GM12878 (cell line): ENCODE measurements at regions not wholly inside any gene's neighbourhood (a gene's known extent, or its start where the extent isn't known, plus 50 kb on each side); places are given as distances from the start of the nearest gene placed in this dataset.

Experiments
- ATAC-seq: fragments of 200-7000 bp; cut with Tn5 transposase; 3 replicates; pipeline ENCODE4 v1.9.1; 2020; ENCODE audit warnings: mild to moderate bottlenecking, moderate library complexity
- BruUV-seq: library from RNA; stranded (reverse); fragments of 400-500 nt; replicated peaks from 2 replicates; lab custom pipeline; 2021; lab: Mats Ljungman, UMichigan
- CTCF ChIA-PET: fragments of 300-600 bp; sonication (Branson Sonifier 250); formaldehyde crosslinking; extraction: SDS; loops from one replicate; lab custom pipeline; 2021; ENCODE audit warnings: inconsistent platforms; lab: Yijun Ruan, JAX
- POLR2A ChIA-PET: fragments of 350-600 bp; formaldehyde crosslinking; extraction: SDS; loops from one replicate; lab custom pipeline; 2021; ENCODE audit warnings: inconsistent platforms; lab: Charles Lee
- RAD21 ChIA-PET: fragments of 300-600 bp; sonication (Branson Sonifier 250); formaldehyde crosslinking; loops from one replicate; lab custom pipeline; 2023; ENCODE audit warnings: antibody characterized with exemption; ENCODE audit not compliant: unreplicated experiment; lab: Charles Lee
- SMC1A ChIA-PET: fragments of 300-600 bp; sonication (Branson Sonifier 250); formaldehyde crosslinking; loops from one replicate; lab custom pipeline; 2023; ENCODE audit not compliant: unreplicated experiment, uncharacterized antibody; lab: Charles Lee
- DNase-seq: peaks from one replicate; pipeline ENCODE4 v3.0.0-alpha.2; 2011; ENCODE audit warnings: low read depth, low spot score
- FAIRE-seq: peaks from 3 replicates; lab custom pipeline; 2011; peaks lifted over from hg19 to GRCh38; lab: Jason Lieb, UNC
- H2AFZ ChIP-seq: 2 replicates; pipeline ENCODE4 v1.6.0; 2011; ENCODE audit warnings: low read depth, low read length, control low read depth; ENCODE audit not compliant: control insufficient read depth
- H3K27ac ChIP-seq: 2 replicates; pipeline ENCODE4 v1.5.1; 2011; ENCODE audit warnings: control low read depth; ENCODE audit not compliant: control insufficient read depth, insufficient read depth
- H3K27me3 ChIP-seq, 2 experiments: replicated peaks in 1 of 2; 2 replicates each; pipeline versions ENCODE4 v1.6.0 to v1.6.1; 2011; ENCODE audit warnings: low read length in 1 of 2; ENCODE audit not compliant: control insufficient read depth in 2 of 2, insufficient read depth in 2 of 2
- H3K36me3 ChIP-seq, 2 experiments: 2 replicates each; pipeline ENCODE4 v1.5.1; 2011; ENCODE audit warnings: low read length in 1 of 2; ENCODE audit not compliant: control insufficient read depth in 2 of 2, insufficient read depth in 2 of 2
- H3K4me1 ChIP-seq: 2 replicates; pipeline ENCODE4 v1.6.1; 2011; ENCODE audit warnings: mild to moderate bottlenecking, low read length, moderate library complexity, mixed read lengths; ENCODE audit not compliant: control insufficient read depth, insufficient read depth
- H3K4me2 ChIP-seq: 2 replicates; pipeline ENCODE4 v1.6.0; 2011; ENCODE audit warnings: control low read depth; ENCODE audit not compliant: control insufficient read depth, insufficient read depth
- H3K4me3 ChIP-seq: fragments of 200-600 bp; sonication (generic); 2 replicates; pipeline ENCODE4 v1.5.1; 2016
- H3K79me2 ChIP-seq: 2 replicates; pipeline ENCODE4 v1.6.0; 2011; ENCODE audit warnings: low read length; ENCODE audit not compliant: control insufficient read depth, insufficient read depth
- H3K9ac ChIP-seq: 2 replicates; pipeline ENCODE4 v1.8.0; 2011; ENCODE audit warnings: low read length, control low read depth, mixed read lengths; ENCODE audit not compliant: control insufficient read depth, insufficient read depth
- H3K9me3 ChIP-seq: replicated peaks from 3 replicates; pipeline ENCODE4 v1.5.1; 2011; ENCODE audit warnings: mild to moderate bottlenecking, low read length; ENCODE audit not compliant: control insufficient read depth, insufficient read depth
- H4K20me1 ChIP-seq: 2 replicates; pipeline ENCODE4 v1.6.0; 2011; ENCODE audit not compliant: control insufficient read depth, insufficient read depth
- HDAC6 ChIP-seq: fragments of 200-600 bp; sonication (generic); IDR thresholded peaks from one replicate; pipeline ENCODE4 v1.8.0; 2017; ENCODE audit warnings: antibody characterized with exemption; ENCODE audit not compliant: unreplicated experiment
- IKZF2 ChIP-seq, 2 experiments: fragments of 450-650 bp; IDR thresholded peaks; 2 replicates each; pipeline ENCODE4 v1.6.1; 2017; ENCODE audit warnings: mild to moderate bottlenecking in 2 of 2, moderate library complexity in 2 of 2
- RELA ChIP-seq: fragments of 450-650 bp; IDR thresholded peaks from 2 replicates; pipeline ENCODE4 v1.8.0; 2014; ENCODE audit warnings: borderline replicate concordance; ENCODE audit not compliant: partially characterized antibody
- SMARCA5 ChIP-seq: fragments of 450-650 bp; IDR thresholded peaks from 2 replicates; pipeline ENCODE4 v1.6.1; 2017; ENCODE audit warnings: mild to moderate bottlenecking
- TARDBP ChIP-seq: IDR thresholded peaks from 2 replicates; pipeline ENCODE4 v1.6.1; 2016; ENCODE audit warnings: borderline replicate concordance
- WGBS: methylation state at CpG from one replicate; pipeline ENCODE4 v1.1.6; 2016; ENCODE audit warnings: low lambda C conversion rate; ENCODE audit not compliant: insufficient replicate concordance, insufficient coverage; ENCODE audit errors: missing lambda C conversion rate; 5-methylcytosine and 5-hydroxymethylcytosine counted together
- in situ Hi-C: fragments of 300-500 bp; cut with MboI; formaldehyde crosslinking; loops from 9 replicates; pipeline ENCODE4 v1.14.3; 2018; ENCODE audit warnings: mixed read lengths
- intact Hi-C: fragments of 100-400 bp; cut with micrococcal nuclease; formaldehyde crosslinking; loops from one replicate; pipeline ENCODE4 v1.14.2; 2022; ENCODE audit not compliant: unreplicated experiment

DNA sequence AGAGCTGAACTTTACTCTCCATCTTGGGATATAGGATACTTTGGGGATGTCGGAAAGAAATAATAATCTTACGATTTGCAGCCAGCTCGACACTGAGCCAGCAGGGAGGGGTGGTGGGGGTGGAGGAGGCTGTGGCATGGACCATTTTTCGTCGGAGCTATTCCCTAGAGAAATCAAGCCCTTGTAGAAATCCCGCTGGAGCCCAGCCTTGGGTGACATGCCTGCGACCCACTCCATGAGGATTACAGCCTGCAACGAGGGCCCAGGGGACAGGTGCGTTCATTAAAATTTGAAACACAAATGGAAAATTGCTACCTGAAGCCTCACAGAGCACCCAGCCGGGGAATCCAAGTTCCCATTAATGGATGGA is 82.8 kb upstream of the GSE1 start:
- no peaks in the 10 kb centered on the region for H3K9me3 ChIP-seq
- H4K20me1 ChIP-seq, result no peaks in the 10 kb centered on the region; the same call in 1 of the 2 replicates
- in situ Hi-C loops (no loop called here), intact Hi-C loops (no loop called here)
- H3K36me3 ChIP-seq, result no peaks in the 10 kb centered on the region
- H3K27ac ChIP-seq, result no peak overlapping the region
- FAIRE-seq, result no peak
- ChIA-PET POLR2A (no interaction called here), CTCF (interaction anchor here (0.9 to 3.8 kb wide), 9 partner anchors 9 to 86 kb away, joined by 3 to 29 read pairs (median 5); no protein-coding TSS in a partner anchor), RAD21 (interaction anchor here (0.7 to 1.4 kb wide), 3 partner anchors 30 to 86 kb away, joined by 4 to 6 read pairs (median 5); no protein-coding TSS in a partner anchor), SMC1A (no interaction called here)
- no peak for ATAC-seq
- no peak overlapping the region for H3K4me2 ChIP-seq
- no TSS peak for BruUV-seq
- no peaks in the 10 kb centered on the region for H3K79me2 ChIP-seq
- no peak for DNase-seq
- WGBS, result 53% methylated on average over 10 of the region's 10 CpGs
- no peak overlapping the region for H2AFZ ChIP-seq
- no peaks in the 10 kb centered on the region for H3K4me1 ChIP-seq
- no peaks in the 10 kb centered on the region; a peak in 1 of 4 replicates for H3K27me3 ChIP-seq
- TF ChIP-seq IKZF2 (IDR thresholded peaks at IDR 0.05) (no peak), TARDBP (no peak), RELA (no peak)
- H3K9ac ChIP-seq, result no peak overlapping the region
- H3K4me3 ChIP-seq, result no peak overlapping the region

DNA sequence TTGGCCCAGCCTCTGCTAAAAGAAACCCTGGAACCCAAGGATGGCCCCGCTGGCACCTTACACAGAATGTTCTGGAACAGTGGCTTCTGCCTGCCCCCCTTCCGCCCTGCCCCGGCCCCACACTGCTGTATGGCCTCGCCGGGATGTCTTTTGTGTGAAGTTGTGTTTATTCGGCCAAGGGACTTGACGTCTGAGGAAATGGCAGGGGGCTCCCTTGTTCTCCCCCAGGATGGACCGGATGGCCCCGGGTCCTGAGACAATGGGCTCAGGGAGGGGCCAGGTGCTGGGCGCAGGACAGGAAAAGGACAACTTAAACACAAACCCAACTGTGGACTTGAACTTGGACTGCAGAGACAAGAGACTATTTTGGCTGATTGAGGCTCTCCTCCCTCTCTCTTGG is 81.6 kb upstream of the GSE1 start:
- in situ Hi-C loops, result no loop called here
- 43% methylated on average over 10 of the region's 10 CpGs for WGBS
- no peak for TF ChIP-seq SMARCA5
- no peak for TF ChIP-seq HDAC6
- TF ChIP-seq, all 136 proteins: peak for 0
- Histone ChIP-seq H4K20me1 (no peaks in the 10 kb centered on the region; the same call in 1 of the 2 replicates), H3K79me2 (no peaks in the 10 kb centered on the region), H3K27ac (no peak overlapping the region), H3K4me1 (no peaks in the 10 kb centered on the region), H3K4me2 (no peak overlapping the region), H3K36me3 (no peaks in the 10 kb centered on the region), H2AFZ (no peak overlapping the region), H3K27me3 (no peaks in the 10 kb centered on the region; a peak in 1 of 4 replicates), H3K4me3 (no peak overlapping the region), H3K9me3 (no peaks in the 10 kb centered on the region), H3K9ac (no peak overlapping the region)
- no peak for FAIRE-seq
- ChIA-PET SMC1A (no interaction called here), POLR2A (no interaction called here), RAD21 (no interaction called here), CTCF (interaction anchor here (1.3 to 3.8 kb wide), 2 partner anchors 21 to 78 kb away, joined by 3 to 29 read pairs; no protein-coding TSS in a partner anchor)
- intact Hi-C loops, result no loop called here
- DNase-seq, result no peak
- ATAC-seq, result no peak
- no TSS peak for BruUV-seq
